ENCODE measurements at regions not wholly inside any gene's neighbourhood (a gene's known extent, or its start where the extent isn't known, plus 50 kb on each side); places are given as distances from the start of the nearest gene placed in this dataset.
"Not testable (repeated sequence)": the region's sequence is repeated elsewhere in the genome, so short reads cannot be mapped to it uniquely, and the experiment has no call there.

DNA sequence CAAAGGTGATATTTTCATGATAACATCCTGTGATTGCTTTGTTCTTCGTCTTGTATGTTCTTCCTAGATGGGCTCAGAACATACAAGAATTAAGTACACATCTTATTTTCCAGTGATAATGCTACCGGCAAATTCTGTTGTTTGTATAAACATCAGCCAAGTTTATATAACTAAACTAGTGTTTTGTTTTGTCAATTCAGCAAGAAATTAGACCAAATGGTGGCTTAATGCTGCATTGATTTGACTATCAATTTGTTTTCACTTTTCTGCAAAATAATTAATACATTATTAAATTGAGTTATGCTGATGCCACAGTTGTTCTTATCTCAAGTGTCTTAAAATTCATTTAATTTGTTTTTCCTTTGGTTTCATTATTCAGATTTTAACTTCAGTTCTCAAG is 177.7 kb downstream of the OR4F29 start:
- H3K27ac ChIP-seq, result not testable (repeated sequence)

DNA sequence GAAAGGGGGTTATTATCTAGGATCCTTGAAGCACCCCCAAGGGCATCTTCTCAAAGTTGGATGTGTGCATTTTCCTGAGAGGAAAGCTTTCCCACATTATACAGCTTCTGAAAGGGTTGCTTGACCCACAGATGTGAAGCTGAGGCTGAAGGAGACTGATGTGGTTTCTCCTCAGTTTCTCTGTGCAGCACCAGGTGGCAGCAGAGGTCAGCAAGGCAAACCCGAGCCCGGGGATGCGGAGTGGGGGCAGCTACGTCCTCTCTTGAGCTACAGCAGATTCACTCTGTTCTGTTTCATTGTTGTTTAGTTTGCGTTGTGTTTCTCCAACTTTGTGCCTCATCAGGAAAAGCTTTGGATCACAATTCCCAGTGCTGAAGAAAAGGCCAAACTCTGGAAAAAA is 183.7 kb downstream of the OR4F29 start:
- TF ChIP-seq, protein P1, sequence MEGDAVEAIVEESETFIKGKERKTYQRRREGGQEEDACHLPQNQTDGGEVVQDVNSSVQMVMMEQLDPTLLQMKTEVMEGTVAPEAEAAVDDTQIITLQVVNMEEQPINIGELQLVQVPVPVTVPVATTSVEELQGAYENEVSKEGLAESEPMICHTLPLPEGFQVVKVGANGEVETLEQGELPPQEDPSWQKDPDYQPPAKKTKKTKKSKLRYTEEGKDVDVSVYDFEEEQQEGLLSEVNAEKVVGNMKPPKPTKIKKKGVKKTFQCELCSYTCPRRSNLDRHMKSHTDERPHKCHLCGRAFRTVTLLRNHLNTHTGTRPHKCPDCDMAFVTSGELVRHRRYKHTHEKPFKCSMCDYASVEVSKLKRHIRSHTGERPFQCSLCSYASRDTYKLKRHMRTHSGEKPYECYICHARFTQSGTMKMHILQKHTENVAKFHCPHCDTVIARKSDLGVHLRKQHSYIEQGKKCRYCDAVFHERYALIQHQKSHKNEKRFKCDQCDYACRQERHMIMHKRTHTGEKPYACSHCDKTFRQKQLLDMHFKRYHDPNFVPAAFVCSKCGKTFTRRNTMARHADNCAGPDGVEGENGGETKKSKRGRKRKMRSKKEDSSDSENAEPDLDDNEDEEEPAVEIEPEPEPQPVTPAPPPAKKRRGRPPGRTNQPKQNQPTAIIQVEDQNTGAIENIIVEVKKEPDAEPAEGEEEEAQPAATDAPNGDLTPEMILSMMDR (conservative IDR thresholded peaks at IDR 0.05), result 0 out of 2 replicates have a peak, but pooled peaks have one; percentile 14
- H3K27ac ChIP-seq, result not testable (repeated sequence)
